Body of pancreas (tissue), 4 donors: ENCODE measurements at regions not wholly inside any gene's neighbourhood (a gene's known extent, or its start where the extent isn't known, plus 50 kb on each side); places are given as distances from the start of the nearest gene placed in this dataset.

Source experiments
- ATAC-seq: fragments of 150-250 bp; one replicate; pipeline ENCODE4 v1.9.1; 2016
- DNase-seq, 4 donors: peaks; one replicate each; pipeline ENCODE4 v3.0.0-alpha.2; 2019
- H3K27ac ChIP-seq, 4 donors: fragments of 200-600 bp; sonication (generic); 1 replicate in 3 of 4; 2 replicates in 1 of 4; pipeline versions ENCODE4 v1.5.1 to v1.6.1; 2016 to 2019; ENCODE audit warnings: mild to moderate bottlenecking in 1 of 4, mixed read lengths in 1 of 4, moderate library complexity in 1 of 4
- H3K27me3 ChIP-seq, 2 donors: fragments of 200-600 bp; sonication (generic); one replicate each; pipeline ENCODE4 v1.6.0; 2016; ENCODE audit warnings: mild to moderate bottlenecking in 1 of 2
- H3K36me3 ChIP-seq, 2 donors: fragments of 200-600 bp; sonication (generic); replicated peaks in 1 of 2; 2 replicates each; pipeline ENCODE4 v1.5.1; 2016; ENCODE audit warnings: low read depth in 2 of 2; ENCODE audit not compliant: insufficient read depth in 1 of 2
- H3K4me1 ChIP-seq: fragments of 200-600 bp; sonication (generic); one replicate; pipeline ENCODE4 v1.6.0; 2016
- H3K4me3 ChIP-seq, 2 donors: fragments of 200-600 bp; sonication (generic); 1 replicate in 1 of 2; 2 replicates in 1 of 2; pipeline ENCODE4 v1.5.1; 2016 to 2019
- H3K9me3 ChIP-seq, 3 donors: fragments of 200-600 bp; sonication (generic); 1 replicate in 2 of 3; 2 replicates in 1 of 3; pipeline ENCODE4 v1.5.1; 2016
- CTCF ChIP-seq, 7 experiments: fragments of 450-650 bp in 4 of 7; fragments of 200-600 bp in 3 of 7; sonication (generic) in 3 of 7; IDR thresholded peaks; one replicate each; pipeline ENCODE4 v1.5.1; 2016 to 2019; ENCODE audit warnings: antibody characterized with exemption in 7 of 7
- POLR2A ChIP-seq, 3 donors: fragments of 450-650 bp; IDR thresholded peaks; one replicate each; pipeline ENCODE4 v1.6.1; 2016; ENCODE audit warnings: antibody characterized with exemption in 3 of 3, mild to moderate bottlenecking in 2 of 3
- WGBS, 2 donors: methylation state at CpG; one replicate each; pipeline ENCODE4 v1.1.5; 2017; 5-methylcytosine and 5-hydroxymethylcytosine counted together
- intact Hi-C: fragments of 100-400 bp; cut with DNase I; formaldehyde crosslinking; loops from one replicate; pipeline ENCODE4 v1.15.1; 2023

- no peak for TF ChIP-seq CTCF (IDR thresholded peaks at IDR 0.05)
- H3K4me1 ChIP-seq: no peaks in the 10 kb centered on the region
- intact Hi-C loops: no loop called here
- H3K36me3 ChIP-seq: no peaks in the 10 kb centered on the region
- no peak overlapping the region for H3K4me3 ChIP-seq
- no peak overlapping the region for H3K27ac ChIP-seq
- H3K9me3 ChIP-seq: no peaks in the 10 kb centered on the region
- 53 to 61% methylated on average over 4 of the region's 4 CpGs for WGBS, 2 donors
- ATAC-seq (no peak), DNase-seq (no peak)
- H3K27me3 ChIP-seq: no peaks in the 10 kb centered on the region
These were observed 197.5 kb downstream of the HS3ST3A1 start for GRCh38 chr17:13403982-13404946.

DNA sequence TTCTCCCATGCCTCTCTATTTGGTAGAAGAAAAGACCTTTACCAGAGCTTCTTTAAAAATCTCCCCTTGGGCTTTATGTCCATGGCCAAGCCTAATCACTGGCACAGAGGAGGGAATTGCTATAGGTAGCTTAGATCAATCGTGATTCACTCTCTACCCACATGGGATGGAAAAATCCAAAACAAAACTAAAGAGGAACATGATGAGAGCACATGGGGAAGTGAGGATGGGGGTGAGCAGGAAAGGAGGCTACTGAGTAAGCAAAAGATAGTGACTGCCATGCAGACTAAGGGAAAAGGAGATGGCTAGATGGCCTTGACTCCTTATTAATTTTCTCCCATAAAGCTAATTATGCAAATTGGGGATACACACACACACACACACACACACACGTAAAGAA is 201.2 kb downstream of the HS3ST3A1 start:
- H3K27me3 ChIP-seq: no peaks in the 10 kb centered on the region
- intact Hi-C loops: no loop called here
- ATAC-seq: no peak
- TF ChIP-seq POLR2A (IDR thresholded peaks at IDR 0.05) (no peak), CTCF (IDR thresholded peaks at IDR 0.05) (no peak)
- DNase-seq: no peak
- H3K9me3 ChIP-seq: no peaks in the 10 kb centered on the region
- no peaks in the 10 kb centered on the region for H3K36me3 ChIP-seq
- H3K27ac ChIP-seq: no peak overlapping the region
- no peaks in the 10 kb centered on the region for H3K4me1 ChIP-seq
- whole genome bisulfite sequencing, 2 donors: 61 to 80% methylated on average over 2 of the region's 2 CpGs
- no peak overlapping the region for H3K4me3 ChIP-seq

- no peak for DNase-seq
- Histone ChIP-seq H3K9me3 (no peaks in the 10 kb centered on the region), H3K27me3 (no peaks in the 10 kb centered on the region), H3K4me3 (no peak overlapping the region), H3K27ac (no peak overlapping the region), H3K4me1 (no peaks in the 10 kb centered on the region), H3K36me3 (no peaks in the 10 kb centered on the region)
- 77 to 81% methylated on average over 1 of the region's 1 CpG for WGBS, 2 donors
- TF ChIP-seq CTCF (IDR thresholded peaks at IDR 0.05): no peak
- intact Hi-C loops: no loop called here
- no peak for ATAC-seq
These were observed 202.9 kb downstream of the HS3ST3A1 start for GRCh38 chr17:13398853-13399252.

DNA sequence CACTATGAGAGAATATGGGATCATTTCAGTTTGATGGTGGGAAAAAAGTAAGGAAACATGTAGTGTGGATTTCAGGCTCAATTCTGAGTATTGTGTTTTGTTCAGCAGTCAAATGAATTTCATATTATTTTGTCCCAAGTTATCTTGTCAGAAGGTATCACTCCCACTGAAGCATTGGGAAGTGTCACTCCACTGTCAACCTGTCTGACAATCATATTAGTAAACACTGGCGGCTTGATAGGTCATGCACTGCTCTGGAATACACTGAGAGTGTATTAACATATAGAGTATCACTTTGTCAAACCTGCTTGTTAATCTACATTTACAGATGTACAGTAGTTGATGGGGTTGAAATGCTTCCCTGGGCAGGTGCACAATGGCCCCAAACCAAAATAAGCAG is 203.6 kb downstream of the HS3ST3A1 start:
- TF ChIP-seq CTCF (IDR thresholded peaks at IDR 0.05): no peak
- no peak for TF ChIP-seq POLR2A (IDR thresholded peaks at IDR 0.05)
- DNase-seq (no peak), ATAC-seq (no peak)
- Histone ChIP-seq H3K27me3 (no peaks in the 10 kb centered on the region), H3K4me1 (no peaks in the 10 kb centered on the region), H3K9me3 (no peaks in the 10 kb centered on the region), H3K4me3 (no peak overlapping the region), H3K27ac (no peak overlapping the region), H3K36me3 (no peaks in the 10 kb centered on the region)
- 77 to 85% methylated on average over 1 of the region's 1 CpG for WGBS, 2 donors
- intact Hi-C loops: no loop called here

GRCh38 chr17:13395862-13396261 is 205.9 kb downstream of the HS3ST3A1 start:
- Histone ChIP-seq H3K27me3 (no peaks in the 10 kb centered on the region), H3K4me1 (no peaks in the 10 kb centered on the region), H3K36me3 (no peaks in the 10 kb centered on the region), H3K4me3 (no peak overlapping the region), H3K27ac (no peak overlapping the region), H3K9me3 (no peaks in the 10 kb centered on the region)
- intact Hi-C loops: no loop called here
- ATAC-seq: no peak
- DNase-seq: no peak
- TF ChIP-seq POLR2A (IDR thresholded peaks at IDR 0.05) (no peak), CTCF (IDR thresholded peaks at IDR 0.05) (no peak)
- WGBS, 2 donors: 70 to 77% methylated on average over 1 of the region's 1 CpG
